GM18505 (cell line): ENCODE measurements at regions not wholly inside any gene's neighbourhood (a gene's known extent, or its start where the extent isn't known, plus 50 kb on each side); places are given as distances from the start of the nearest gene placed in this dataset.

Experiments used
- ATAC-seq: cut with Tn5 transposase; IDR thresholded peaks from one replicate; pipeline ENCODE4 v1.9.1; 2021; ENCODE audit not compliant: unreplicated experiment
- POLR2A ChIP-seq: IDR thresholded peaks from 4 replicates; pipeline ENCODE4 v1.6.1; 2011; ENCODE audit warnings: borderline replicate concordance; ENCODE audit not compliant: insufficient read depth, insufficient read length; ENCODE audit errors: extremely low read depth

- ATAC-seq: no peak
- no peak for TF ChIP-seq POLR2A
Observed at GRCh38 chr3:102123590-102124190, 274.4 kb downstream of the NFKBIZ start.

- no peak for ATAC-seq
- no peak for TF ChIP-seq POLR2A
Observed at GRCh38 chr3:102124282-102124681, 275.0 kb downstream of the NFKBIZ start.

GRCh38 chr3:102124704-102125103 lies 275.4 kb downstream of the NFKBIZ start:
- ATAC-seq: no peak
- no peak for TF ChIP-seq POLR2A

DNA sequence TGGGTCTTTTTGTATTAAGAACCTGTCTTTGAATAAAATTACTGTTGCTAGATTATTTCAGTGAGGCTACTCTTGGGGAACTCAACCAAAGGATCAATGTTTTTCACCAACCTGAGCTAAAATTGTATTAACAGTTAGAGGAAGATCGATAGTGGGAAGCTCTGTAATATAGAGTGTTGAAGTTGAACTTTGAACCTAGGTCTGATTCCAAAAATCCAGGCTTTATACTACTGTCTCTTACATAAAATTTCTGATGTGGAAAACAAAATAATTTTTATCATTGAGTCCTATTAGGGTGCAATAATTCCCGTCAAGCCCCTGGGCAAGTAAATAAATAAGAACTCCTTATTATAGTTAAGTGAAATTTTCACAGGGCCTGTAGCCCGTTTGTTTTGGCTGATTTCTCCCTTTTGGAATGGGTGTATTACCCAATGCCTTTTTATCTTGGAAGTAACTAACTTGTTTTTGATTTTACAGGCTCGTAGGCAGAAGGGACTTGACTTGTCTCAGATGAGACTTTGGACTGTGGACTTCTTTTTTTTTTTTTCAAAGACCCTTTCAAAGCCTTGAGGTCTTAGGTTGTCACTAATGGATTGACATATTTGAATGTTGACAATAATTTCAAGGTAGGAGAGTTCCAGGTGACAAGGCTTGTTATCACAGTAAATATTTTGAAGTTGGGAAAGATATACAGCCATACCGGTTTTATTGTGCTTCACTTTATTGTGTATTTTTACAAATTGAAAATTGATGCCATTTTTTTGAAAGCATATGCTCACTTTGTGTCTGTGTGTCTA lies 276.1 kb downstream of the NFKBIZ start:
- TF ChIP-seq POLR2A: no peak
- ATAC-seq: no peak

DNA sequence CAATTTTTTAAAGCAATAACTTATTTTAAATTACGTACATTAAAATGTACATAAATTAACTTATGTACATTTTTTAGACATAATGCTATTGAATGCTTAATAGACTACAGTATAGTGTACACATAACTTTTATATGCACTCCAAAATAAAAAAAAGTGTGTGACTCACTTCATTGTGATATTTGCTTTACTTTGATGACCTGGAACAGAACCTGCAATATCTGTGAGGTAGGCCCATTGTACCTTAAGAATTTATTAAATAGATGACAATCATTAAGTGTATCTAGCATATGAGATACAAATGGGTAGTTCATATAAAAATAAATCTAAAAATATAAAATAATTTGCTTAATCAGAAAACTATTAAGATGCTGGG lies 276.7 kb downstream of the NFKBIZ start:
- ATAC-seq: no peak
- no peak for TF ChIP-seq POLR2A

GRCh38 chr3:102129760-102130608 lies 280.7 kb downstream of the NFKBIZ start:
- TF ChIP-seq POLR2A: no peak
- no peak for ATAC-seq

- TF ChIP-seq POLR2A: no peak
- ATAC-seq: no peak
Observed at GRCh38 chr3:102132370-102132769, 283.1 kb downstream of the NFKBIZ start.

- no peak for TF ChIP-seq POLR2A
Observed at GRCh38 chr3:102133376-102133775, 284.1 kb downstream of the NFKBIZ start.

DNA sequence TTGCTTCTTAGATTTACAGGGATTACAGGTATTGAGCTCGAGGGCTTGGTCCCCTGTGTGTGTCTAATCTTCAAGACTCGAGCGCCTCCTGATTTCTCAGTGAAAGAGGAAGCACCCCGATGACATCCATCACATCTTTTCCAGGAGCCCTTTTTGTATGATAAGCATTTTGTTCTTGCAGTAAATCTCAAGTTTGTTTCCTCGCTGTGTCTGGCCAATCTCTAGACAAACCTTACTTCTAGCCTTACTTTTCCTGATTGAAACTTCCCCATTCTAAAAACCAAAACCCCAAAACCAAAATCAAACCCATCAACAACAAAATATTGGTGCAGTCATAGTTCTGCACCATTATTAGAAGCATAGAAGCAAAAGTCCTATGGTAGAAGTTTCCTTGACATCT lies 286.0 kb downstream of the NFKBIZ start:
- no peak for ATAC-seq
- no peak for TF ChIP-seq POLR2A

More at GRCh38 chr3:102133376-102133775, 284.1 kb downstream of the NFKBIZ start:
- no peak for ATAC-seq

DNA sequence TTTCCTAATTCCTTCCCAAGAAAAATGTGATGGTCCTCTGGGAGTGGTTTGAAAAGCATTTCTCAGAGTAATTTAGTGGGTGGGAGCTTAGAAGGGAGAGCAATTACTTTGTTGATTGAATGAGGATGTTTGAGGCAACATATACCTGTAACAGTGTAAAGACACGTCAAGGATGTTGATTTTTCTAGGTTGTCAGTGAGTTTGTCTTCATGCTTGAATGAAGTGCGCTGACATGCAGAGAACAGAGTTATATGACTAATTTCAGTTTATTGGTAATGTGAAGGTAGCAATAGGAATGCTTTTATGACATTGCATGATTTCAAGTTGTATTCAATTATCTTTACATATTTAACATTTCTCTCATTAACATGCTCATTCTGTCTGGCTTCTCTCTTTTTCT lies 286.9 kb downstream of the NFKBIZ start:
- peak; percentile 66 for ATAC-seq
- no peak for TF ChIP-seq POLR2A

DNA sequence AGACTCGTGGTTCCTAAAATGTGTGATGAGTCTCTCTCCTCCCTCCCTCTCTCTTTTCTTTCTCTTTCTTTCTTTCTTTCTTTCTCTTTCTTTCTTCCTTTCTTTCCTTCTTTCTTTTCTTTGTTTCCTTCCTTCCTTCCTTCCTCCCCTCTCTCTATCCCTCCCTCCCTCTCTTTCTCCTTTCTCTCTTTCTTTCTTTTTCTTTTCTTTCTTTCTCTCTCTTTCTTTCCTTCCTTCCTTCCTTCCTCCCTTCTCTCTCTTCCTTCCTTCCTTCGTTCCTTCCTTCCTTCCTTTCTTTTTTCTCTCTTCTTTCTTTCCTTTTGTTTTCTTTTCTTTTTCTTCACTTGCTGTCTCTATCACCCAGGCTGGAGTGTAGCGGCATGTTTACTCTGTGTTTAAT lies 290.8 kb downstream of the NFKBIZ start:
- TF ChIP-seq POLR2A: no peak
- no peak for ATAC-seq

DNA sequence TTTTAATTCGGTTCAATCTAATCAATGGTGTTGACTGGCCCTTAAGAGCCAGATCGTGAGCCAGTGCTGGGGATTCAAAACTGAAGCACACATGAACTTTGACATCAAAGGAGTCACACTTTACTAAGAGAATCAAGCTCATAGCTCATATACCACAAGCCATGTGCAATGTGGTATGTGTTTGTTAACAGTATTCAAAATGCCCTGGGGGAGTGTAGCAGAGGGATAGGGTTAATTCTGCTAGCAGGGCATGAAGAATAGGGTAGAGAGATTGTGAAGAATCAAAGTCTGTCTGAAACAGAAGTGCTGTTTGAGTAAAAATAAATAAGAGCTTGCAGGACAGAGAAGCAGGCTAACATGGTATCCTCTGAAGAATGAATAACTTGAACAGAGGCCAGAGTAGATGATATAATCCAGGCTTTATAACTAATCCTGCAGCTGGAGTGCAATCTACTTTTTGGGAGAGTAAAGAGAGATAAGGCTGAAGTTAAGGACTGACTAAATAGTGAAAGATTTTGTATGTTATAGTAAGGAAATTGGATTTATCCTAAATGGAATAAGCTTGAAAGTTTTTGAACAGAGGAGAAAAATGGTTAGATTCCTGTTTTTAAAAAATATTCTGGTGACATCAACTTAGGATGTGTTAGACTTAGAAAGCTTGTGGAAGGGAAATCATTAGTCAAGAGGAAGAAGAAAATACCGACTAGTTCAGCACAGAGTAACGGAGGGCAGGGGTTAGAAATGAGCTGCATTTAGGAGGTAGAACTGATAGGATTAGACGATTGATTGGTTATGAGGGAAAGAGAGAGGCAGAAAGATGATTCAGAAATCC lies 292.0 kb downstream of the NFKBIZ start:
- no peak for ATAC-seq
- TF ChIP-seq POLR2A: no peak

- no peak for TF ChIP-seq POLR2A
- no peak for ATAC-seq
Observed at GRCh38 chr3:102141928-102142239, 292.6 kb downstream of the NFKBIZ start.
